GM23338 (cell line): ENCODE measurements at regions not wholly inside any gene's neighbourhood (a gene's known extent, or its start where the extent isn't known, plus 50 kb on each side); places are given as distances from the start of the nearest gene placed in this dataset.

ENCODE experiments used
- TF ChIP-seq, protein P1 (sequence below), 2 experiments: fragments of 200-600 bp in 1 of 2; sonication (generic) in 1 of 2; conservative IDR thresholded peaks; 2 replicates each; pipeline versions ENCODE4 v1.5.1 to v1.6.1; 2016 to 2017; ENCODE audit warnings: antibody characterized with exemption in 2 of 2, low read depth in 2 of 2, mild to moderate bottlenecking in 2 of 2, moderate library complexity in 1 of 2
- TF ChIP-seq, protein P2 (sequence below): IDR thresholded peaks from one replicate; pipeline ENCODE4 v1.6.1; 2018; ENCODE audit warnings: antibody characterized with exemption; ENCODE audit not compliant: unreplicated experiment

DNA sequence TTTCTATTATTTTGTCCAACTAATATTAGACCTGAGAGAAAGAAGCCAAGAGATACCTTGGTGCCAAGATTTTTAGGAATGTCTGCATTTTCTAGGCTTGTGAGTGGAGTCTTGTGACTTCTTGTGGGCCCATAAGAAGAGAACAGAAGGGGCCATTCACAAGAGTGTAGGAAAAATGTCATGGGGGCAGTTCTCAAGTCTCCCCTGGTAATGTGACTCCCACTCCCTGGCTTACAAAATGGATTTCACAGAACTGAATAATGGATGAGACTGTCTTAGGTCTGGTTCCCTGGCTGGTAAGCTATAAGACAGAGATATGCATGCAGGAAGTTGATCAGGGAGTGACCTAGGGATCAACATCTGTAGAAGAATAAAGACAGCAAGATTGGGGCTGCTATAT lies 181.3 kb downstream of the CBLN1 start:
- TF ChIP-seq, protein P1, sequence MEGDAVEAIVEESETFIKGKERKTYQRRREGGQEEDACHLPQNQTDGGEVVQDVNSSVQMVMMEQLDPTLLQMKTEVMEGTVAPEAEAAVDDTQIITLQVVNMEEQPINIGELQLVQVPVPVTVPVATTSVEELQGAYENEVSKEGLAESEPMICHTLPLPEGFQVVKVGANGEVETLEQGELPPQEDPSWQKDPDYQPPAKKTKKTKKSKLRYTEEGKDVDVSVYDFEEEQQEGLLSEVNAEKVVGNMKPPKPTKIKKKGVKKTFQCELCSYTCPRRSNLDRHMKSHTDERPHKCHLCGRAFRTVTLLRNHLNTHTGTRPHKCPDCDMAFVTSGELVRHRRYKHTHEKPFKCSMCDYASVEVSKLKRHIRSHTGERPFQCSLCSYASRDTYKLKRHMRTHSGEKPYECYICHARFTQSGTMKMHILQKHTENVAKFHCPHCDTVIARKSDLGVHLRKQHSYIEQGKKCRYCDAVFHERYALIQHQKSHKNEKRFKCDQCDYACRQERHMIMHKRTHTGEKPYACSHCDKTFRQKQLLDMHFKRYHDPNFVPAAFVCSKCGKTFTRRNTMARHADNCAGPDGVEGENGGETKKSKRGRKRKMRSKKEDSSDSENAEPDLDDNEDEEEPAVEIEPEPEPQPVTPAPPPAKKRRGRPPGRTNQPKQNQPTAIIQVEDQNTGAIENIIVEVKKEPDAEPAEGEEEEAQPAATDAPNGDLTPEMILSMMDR (conservative IDR thresholded peaks at IDR 0.05; ENCODE audit: low read depth in 2 of 2) = no peak
- TF ChIP-seq, protein P2, sequence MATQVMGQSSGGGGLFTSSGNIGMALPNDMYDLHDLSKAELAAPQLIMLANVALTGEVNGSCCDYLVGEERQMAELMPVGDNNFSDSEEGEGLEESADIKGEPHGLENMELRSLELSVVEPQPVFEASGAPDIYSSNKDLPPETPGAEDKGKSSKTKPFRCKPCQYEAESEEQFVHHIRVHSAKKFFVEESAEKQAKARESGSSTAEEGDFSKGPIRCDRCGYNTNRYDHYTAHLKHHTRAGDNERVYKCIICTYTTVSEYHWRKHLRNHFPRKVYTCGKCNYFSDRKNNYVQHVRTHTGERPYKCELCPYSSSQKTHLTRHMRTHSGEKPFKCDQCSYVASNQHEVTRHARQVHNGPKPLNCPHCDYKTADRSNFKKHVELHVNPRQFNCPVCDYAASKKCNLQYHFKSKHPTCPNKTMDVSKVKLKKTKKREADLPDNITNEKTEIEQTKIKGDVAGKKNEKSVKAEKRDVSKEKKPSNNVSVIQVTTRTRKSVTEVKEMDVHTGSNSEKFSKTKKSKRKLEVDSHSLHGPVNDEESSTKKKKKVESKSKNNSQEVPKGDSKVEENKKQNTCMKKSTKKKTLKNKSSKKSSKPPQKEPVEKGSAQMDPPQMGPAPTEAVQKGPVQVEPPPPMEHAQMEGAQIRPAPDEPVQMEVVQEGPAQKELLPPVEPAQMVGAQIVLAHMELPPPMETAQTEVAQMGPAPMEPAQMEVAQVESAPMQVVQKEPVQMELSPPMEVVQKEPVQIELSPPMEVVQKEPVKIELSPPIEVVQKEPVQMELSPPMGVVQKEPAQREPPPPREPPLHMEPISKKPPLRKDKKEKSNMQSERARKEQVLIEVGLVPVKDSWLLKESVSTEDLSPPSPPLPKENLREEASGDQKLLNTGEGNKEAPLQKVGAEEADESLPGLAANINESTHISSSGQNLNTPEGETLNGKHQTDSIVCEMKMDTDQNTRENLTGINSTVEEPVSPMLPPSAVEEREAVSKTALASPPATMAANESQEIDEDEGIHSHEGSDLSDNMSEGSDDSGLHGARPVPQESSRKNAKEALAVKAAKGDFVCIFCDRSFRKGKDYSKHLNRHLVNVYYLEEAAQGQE = no peak
